Left colon (tissue), 2 donors: ENCODE measurements at regions not wholly inside any gene's neighbourhood (a gene's known extent, or its start where the extent isn't known, plus 50 kb on each side); places are given as distances from the start of the nearest gene placed in this dataset.

Experiments
- ATAC-seq: fragments of 200-7000 bp; cut with Tn5 transposase; one replicate; pipeline ENCODE4 v1.9.1; 2020; ENCODE audit warnings: mild to moderate bottlenecking, moderate library complexity
- DNase-seq, 2 donors: peaks; one replicate each; pipeline ENCODE4 v3.0.0-alpha.2; 2020
- intact Hi-C, 2 donors: fragments of 100-400 bp; cut with DNase I in 1 of 2; cut with micrococcal nuclease in 1 of 2; formaldehyde crosslinking; loops; one replicate each; pipeline versions ENCODE4 v1.11.2 to v1.14.0; 2022; cut with DNase I, micrococcal nuclease
- donor health status: DM: no; HTN: no; CAD: no.
- donor health status: DM: yes; HTN: yes; CAD: no.

DNA sequence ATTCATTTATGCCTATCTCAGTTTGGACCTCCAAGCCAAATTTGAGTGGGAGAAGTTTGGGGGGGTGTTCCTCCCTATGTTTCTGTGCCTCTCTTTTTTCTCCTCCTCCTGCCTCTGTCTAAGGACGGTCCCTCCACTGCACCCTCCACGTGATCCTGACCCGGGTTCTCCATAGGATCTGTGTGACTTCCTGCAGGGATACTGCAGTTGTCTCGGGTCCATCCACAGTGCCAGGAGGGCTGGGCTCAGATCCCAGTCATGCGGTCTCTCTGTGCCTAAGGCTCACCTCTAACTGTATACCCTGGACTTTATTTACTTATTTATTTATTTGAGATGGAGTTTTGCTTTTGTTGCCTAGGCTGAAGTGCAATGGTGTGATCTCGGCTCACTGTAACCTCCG lies 1354.5 kb downstream of the BRD1 start:
- intact Hi-C loops, result no loop called here
- ATAC-seq, result no peak
- DNase-seq, result peak in 1 of 2 donors; percentile 4

DNA sequence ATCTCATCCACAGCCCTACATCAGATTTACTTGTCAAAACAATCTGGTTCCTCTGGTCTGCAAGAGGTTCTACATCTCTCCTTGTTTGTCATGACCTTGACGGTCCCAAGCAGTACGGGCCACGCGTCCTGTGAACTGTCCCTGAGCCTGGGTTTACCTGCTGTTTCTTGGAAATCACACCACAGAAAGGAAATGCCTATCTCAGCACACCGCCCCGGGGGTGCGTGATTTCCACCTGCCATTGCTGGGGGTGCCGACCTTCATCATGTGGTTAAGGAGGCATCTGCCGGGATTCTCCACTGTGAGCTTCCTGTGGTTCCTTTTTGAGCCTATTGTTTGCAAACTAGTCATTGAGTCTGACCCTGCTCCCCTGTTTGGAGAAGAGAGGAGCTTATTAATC lies 1363.4 kb downstream of the BRD1 start:
- intact Hi-C loops, result no loop called here
- no peak for ATAC-seq

DNA sequence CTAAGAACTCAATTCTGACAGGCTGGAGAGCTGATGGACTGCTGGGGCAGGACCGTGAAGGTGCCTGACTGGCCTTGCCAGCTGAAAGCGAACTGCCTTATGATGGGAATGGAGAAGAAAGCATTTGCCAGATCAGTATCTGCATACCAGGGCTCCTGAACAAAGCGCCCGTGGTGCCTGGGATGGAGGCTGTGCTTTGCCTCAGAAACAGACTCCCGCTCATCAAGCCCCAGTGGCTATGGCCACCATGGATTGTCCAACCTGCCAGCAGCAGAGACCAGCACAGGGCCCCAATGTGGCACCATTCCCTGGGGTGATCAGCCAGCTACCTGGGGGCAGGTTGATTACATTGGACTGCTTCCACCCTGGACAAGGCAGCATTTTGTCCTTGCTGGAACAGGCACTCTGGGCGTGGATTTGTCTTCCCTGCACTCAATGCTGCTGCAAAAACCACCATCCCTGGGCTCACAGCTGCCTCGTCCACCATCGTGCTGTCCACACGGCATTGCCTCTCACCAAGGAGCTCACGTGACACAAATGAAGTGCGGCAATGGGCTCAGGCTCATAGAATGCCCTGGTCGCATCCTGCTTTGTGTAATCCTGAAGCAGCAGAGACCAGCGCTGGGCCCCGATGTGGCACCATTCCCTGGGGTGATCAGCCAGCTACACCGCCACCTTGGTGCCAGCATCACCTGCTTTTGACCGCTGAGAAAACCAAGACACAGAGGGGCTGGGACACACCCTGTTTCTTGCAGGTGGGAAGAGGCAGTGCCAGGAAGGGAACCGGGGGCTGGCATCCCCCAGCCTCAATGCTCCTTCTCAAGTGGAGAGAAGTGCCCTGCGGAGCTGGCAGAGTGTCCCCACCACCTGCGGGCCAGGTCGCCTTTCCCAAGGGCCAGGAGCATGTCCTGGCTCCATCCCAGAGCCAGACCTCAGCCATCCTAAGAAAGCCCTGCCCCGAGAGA lies 1367.5 kb downstream of the BRD1 start:
- intact Hi-C loops, result no loop called here
- ATAC-seq (no peak), DNase-seq (no peak)

More for the DNA sequence above, 1363.4 kb downstream of the BRD1 start:
- no peak for DNase-seq

DNA sequence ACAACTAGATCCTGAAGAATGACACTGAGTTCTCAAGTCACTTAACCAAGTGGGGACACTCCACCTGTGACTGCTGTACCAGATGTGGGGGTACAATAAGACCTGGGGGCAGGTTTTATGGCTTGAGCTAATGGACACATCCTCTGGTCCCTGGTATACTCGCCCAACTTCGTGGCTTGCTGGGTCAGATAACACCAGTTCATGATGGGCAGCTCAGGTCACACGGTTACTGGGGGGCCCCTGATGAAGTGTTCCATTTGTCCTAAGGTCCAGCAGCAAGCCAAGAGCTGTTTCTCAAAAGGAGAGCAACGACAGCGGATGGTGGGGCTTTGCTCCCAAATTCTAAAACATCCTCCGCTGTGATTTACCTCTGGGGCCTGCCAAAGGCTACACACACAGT lies 1368.4 kb downstream of the BRD1 start:
- DNase-seq (no peak), ATAC-seq (no peak)
- intact Hi-C loops, result no loop called here

DNA sequence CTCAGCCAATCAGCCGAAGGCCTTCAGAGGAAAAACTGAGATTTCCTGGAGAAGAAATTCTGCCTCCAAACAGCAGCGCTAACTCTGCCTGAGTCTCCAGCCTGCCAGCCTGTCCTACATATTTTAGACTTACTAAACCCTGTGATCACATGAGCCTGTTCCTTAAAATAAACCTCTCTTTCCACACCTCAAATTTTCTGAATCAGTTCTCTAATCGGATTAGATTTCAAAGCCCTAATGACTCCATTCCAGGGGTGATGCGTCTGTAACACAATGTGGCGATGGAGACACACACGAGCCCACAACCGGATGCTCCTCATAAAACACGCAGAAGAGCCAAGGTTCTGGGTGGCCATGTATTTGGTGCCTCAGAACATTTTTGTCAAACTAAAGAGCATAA lies 1371.2 kb downstream of the BRD1 start:
- ATAC-seq, result no peak
- intact Hi-C loops, result no loop called here
- DNase-seq, result no peak

DNA sequence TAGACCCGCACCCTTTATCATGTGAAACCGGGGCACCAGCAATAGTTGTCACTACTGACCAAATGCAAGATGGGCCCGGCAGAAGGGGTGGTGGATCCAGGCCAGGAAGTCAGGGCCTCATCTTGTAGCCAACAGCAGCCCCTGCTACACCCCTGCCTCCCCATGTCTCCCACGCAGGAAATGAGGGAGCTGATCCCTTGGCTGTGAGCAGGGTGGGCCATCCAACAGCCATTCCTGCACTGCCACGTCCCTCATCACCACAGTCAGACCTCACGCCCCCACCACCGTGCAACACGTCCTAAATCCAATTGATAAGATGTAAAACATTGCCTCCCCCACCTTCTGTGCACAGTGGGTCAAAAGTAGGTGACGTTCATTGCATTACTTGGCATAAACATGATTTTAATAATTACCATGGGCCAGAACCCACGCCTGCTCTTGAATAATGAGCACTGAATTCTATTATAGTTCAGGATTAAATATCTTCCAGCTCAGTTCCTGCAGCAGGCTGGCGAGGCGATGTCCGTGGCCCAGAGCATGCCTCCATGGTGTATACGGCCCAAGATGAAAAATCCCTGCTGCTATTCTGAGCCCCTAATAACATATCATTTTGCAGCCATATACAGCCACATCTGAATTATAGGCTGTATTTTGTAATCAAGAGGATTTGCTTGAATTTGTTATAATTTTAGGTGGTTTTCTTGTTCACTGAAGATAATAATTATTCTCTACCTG lies 1373.8 kb downstream of the BRD1 start:
- intact Hi-C loops, result no loop called here
- ATAC-seq (no peak), DNase-seq (no peak)

DNA sequence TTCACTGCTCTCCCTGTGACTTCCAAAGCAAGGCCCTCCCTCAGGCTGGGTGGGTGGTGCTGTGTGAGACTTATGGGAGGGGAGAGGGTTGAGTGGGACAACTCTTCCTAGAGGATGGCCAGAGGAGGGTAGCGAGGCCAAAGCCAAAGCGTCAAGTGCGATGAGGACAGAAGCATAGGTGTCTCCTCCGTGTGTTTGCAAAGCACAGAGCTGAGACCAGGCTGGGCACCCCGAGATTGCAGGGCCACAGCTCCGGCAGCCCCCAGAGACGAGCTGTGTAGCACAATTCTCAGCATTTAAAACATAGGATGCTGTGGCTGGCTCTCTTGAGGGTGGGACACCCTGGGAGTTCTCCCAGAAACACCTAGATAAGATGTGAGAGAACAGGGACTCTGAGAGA lies 1374.5 kb downstream of the BRD1 start:
- intact Hi-C loops, result no loop called here
- no peak for DNase-seq

DNA sequence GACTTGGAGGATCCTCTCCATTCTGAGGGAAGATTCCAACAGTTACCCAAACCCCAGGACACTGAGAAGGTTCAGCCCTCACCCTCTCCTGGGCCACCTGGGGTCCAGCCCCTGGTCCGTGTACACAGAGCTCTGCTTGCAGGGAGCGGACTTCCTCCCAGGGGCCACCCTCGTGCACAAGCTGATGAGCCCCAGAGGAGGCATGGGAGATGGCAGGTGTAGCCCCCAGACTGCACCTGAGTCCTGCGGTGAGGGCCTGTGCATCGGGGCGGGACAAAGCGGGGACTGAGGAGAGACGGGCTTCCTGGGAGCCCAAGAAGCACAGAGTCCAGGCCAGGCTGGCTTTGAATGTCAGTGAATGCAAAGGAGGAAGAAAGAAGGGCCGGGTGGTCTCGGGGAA lies 1374.9 kb downstream of the BRD1 start:
- intact Hi-C loops, result no loop called here
- no peak for ATAC-seq
- no peak for DNase-seq

More for the DNA sequence above, 1374.5 kb downstream of the BRD1 start:
- ATAC-seq, result no peak

DNA sequence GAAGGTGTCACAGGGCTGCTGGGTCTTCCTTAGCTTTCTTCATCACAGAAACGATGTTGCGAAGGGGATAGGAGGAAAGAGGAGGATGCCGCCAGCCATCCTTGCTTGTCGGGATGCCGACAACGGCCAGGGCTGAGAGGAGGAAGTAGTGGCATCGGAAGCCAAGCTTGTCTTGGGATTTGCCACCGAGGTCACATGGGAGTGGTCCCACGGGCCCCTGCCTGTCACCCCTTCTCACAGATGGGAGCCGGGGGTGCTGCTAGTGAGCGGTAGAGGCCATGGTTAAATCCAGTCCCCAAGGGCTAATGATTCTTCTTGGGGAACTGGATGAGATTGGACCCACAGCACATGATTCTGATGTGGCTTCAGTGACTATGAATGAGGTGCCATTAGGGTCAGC lies 1375.8 kb downstream of the BRD1 start:
- DNase-seq, result no peak
- intact Hi-C loops, result no loop called here
- no peak for ATAC-seq

DNA sequence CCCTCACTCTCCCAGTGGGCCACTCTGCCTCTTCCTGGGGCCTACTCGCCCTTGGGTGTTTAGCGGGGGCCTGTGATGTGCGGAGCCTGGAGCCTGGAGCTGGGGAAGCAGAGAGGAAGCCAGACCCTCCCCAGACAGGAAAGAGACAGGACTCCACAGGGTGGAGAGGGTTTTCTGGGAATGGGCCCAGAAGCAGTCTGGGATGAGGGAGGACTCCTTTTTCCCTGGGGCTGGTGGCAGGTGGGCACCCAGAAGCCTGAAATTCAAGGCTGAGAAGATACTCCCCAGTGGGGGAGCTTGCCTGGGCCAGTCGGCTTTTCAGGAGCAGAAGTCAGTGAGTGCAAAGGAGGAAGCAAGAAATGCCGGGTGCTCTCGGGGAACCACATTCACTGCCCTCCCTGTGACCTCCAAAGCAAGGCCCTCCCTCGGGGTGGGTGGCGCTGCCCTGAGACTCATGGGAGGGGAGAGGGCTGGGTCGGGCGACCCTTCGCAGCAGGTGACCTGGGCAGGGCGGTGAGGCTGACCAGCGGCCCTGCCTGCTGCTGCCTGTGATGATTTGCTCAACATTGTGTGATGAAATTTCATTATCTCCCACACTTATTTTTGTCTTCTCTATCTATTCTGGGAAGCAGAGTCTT lies 1377.4 kb downstream of the BRD1 start:
- intact Hi-C loops, result no loop called here
- no peak for DNase-seq
- no peak for ATAC-seq

DNA sequence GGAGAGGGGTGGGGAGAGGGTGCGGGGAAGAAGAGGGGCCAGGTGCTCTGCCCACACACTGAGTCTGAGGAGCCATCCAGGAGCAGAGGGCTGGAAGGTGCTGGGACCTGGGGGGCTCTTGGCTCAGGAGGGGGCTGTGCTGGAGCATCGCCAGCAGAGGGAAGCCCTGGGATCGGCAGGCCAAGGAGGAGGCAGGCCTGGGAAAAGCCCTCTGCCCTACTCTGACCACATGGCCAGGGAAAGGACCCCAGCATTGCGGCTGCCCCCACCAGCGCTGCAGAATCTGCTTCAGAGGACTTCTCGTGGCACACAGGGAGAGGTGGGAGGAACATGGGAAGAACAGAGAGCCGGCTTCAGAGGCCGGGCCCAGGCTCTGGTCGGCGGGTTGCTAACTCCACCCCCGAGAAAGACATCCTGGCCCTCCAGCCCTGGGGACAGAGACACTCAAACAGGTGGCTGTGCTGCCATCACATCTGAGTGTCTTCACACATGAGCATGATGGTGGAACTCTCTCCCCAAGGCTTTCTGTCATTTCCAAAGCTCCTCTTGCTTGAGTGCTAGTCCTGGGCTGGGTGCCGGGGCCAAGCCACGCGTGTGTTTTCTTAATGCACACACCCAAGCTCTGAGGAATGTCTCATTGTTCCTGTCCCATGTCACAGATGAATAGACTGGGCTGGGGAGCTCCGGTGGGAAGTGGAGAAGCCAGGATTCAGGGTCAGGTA lies 1378.0 kb downstream of the BRD1 start:
- no peak for DNase-seq
- no peak for ATAC-seq
- intact Hi-C loops, result no loop called here

DNA sequence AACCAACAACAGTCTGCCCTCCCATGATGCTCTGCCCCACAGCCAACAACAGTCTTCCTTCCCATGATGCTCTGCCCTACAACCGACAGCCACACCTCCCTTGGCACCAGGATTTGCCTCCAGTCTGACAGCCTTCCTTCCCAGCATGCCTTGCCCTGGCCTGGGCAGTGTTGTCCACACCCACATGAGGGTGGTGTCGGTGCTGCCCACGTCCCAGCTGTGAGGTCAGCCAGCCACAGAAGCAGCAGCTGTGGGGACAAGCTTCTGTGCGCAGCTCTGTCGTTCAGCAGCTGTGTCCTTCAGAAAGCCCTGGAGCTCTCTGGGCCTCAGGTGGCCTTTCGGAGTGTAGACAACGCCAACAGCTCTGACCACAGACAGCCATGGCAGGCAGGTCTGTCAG lies 1378.9 kb downstream of the BRD1 start:
- ATAC-seq (no peak), DNase-seq (no peak)
- intact Hi-C loops, result no loop called here

DNA sequence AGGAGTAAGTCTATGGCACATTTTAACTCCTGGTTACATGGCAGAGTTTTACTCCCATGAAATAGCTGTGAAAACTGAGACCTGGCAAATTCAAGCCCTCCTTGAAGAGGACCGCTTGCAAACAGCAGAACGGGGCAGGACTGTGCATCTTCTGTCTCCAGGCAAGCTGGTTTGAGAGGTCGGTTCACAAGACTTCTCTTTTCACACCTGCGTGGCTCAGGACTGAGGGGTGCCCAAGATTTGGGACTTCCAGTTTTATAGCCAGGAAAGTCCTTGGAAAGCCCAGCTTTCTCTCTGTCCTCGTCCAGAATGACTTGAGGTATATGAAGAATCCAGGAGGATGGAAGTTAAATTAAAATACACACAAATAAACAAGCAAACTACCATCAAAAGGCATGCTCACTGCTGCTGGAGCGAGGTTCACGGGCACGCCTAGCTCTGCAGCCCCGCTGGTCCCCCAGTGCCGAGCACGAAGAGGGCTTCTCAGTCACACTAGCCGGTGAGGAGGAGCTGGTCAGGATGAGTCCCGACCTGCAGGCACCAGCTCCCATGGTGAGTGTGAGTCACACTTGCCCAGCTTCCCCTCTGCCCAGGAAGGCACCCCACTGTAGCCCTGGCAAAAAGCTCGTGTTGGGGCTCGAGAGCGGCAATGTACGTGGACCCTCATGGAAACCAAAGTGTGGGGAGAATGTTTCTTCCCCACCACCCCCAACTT lies 1382.4 kb downstream of the BRD1 start:
- DNase-seq (no peak), ATAC-seq (no peak)
- intact Hi-C loops, result no loop called here

DNA sequence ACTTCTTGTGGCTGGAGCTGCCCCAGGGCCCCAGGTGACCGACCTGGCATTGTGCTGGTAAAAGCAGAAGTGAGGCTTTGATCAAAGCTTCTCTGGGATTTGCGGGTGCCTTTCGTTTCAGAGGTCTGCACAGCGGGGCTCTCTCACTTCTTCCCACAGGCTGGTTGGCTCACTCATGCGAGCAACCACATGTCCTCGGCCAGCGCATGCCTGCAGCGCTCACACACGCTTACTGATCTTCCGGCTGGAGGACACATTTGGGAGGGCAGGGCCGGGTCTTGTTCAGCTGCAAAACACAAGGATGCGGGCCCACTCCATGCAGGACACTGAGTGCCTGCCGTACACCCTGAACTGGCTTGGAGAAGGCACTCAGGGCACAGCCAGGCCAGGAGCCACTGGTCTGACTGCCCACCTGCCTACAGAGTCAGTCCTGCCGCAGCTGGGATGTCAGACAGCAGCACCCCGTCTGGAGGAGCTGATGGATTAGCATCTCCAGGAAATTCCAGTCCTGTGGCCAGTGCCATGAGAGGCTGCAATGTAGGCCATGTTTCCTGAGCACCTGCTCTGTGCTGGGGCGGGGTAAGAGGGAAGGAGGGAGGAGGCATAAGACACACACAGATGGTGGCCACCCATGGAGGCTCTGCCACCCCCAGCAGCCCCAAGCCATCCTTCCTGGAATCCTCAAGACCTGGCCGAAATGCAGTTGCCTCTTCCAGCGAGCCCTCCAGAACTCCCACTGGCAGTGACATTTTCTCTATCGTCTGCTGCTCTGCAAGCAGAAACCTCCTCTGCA lies 1383.2 kb downstream of the BRD1 start:
- ATAC-seq (no peak), DNase-seq (no peak)
- intact Hi-C loops, result no loop called here

DNA sequence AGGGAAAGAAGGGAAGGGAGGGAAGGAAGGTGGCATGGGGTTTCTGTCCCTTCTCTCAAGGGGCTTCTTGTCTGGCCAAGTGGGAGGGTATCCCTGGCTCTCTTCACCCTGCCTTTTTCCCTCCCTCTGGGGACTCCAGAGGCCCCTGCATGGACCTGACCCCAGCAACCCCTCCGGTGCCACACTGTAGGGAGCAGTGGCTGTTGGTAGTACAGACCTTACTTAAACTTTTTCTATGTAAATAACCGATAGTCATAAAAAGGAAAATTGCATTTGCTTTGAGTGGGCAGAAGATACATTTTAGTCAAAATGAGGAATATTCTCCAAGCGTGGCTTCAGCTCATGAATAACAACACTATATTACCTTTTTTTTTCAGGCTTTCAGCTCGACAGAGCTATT lies 1384.0 kb downstream of the BRD1 start:
- DNase-seq (no peak), ATAC-seq (no peak)
- intact Hi-C loops, result no loop called here

DNA sequence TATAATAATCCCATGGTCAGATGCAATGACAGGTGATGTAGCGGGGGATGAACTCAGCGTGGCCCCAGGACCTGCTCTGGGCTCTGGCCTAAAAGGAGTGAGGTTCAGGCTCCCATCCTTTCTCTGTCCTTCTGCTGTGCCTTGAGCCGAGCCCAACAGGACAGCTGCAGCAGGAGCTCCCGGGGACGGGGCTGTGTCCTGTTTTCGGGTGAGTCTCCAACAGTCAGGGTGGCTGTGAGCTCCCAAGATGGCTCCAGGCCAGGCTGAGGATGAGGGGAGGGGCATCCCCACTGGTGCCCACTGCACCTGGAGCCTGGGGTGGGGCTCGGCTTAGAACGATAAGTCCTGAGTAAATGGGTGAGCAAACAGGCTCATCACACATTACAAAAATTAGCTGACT lies 1385.0 kb downstream of the BRD1 start:
- ATAC-seq (no peak), DNase-seq (no peak)
- intact Hi-C loops, result no loop called here

DNA sequence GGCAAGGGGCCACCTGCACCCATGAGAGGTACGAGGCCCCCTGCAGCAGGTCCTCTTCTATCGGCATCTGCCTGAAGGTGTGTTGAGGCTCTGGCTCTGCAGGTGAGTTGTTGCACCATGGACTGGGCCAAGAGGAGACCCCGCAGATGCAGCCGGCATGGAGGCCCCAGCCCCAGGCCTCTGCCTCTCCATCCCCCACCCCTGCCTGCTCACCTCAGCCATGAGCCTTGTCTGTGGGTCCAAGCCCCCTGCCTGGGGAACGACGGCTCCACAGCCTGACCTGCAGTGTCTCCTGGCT lies 1386.2 kb downstream of the BRD1 start:
- intact Hi-C loops, result no loop called here
- no peak for ATAC-seq
- no peak for DNase-seq
